ENCODE measurements at regions not wholly inside any gene's neighbourhood (a gene's known extent, or its start where the extent isn't known, plus 50 kb on each side); places are given as distances from the start of the nearest gene placed in this dataset.

- no peak for TF ChIP-seq CTCF (IDR thresholded peaks at IDR 0.05 in 2 of 3, conservative IDR thresholded peaks at IDR 0.05 in 1 of 3; ENCODE audit: borderline replicate concordance in 1 of 3, insufficient read depth in 1 of 3, low read depth in 2 of 3, low read length in 2 of 3)
- TF ChIP-seq MAX (IDR thresholded peaks at IDR 0.05), result no peak
- no peak for TF ChIP-seq YY1 (IDR thresholded peaks at IDR 0.05; ENCODE audit: extremely low read depth, insufficient replicate concordance, low read depth, low read length)
- TF ChIP-seq RAD21 (IDR thresholded peaks at IDR 0.05; ENCODE audit: low read depth), result no peak
- no peak for TF ChIP-seq POLR2A (IDR thresholded peaks at IDR 0.05; ENCODE audit: borderline replicate concordance, extremely low read depth, insufficient read depth, insufficient read length)
- TF ChIP-seq ZFX (IDR thresholded peaks at IDR 0.05), result no peak
- TF ChIP-seq POLR2AphosphoS5 (IDR thresholded peaks at IDR 0.05; ENCODE audit: low read depth, low read length), result no peak
- TF ChIP-seq, protein P1, sequence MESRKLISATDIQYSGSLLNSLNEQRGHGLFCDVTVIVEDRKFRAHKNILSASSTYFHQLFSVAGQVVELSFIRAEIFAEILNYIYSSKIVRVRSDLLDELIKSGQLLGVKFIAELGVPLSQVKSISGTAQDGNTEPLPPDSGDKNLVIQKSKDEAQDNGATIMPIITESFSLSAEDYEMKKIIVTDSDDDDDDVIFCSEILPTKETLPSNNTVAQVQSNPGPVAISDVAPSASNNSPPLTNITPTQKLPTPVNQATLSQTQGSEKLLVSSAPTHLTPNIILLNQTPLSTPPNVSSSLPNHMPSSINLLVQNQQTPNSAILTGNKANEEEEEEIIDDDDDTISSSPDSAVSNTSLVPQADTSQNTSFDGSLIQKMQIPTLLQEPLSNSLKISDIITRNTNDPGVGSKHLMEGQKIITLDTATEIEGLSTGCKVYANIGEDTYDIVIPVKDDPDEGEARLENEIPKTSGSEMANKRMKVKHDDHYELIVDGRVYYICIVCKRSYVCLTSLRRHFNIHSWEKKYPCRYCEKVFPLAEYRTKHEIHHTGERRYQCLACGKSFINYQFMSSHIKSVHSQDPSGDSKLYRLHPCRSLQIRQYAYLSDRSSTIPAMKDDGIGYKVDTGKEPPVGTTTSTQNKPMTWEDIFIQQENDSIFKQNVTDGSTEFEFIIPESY (IDR thresholded peaks at IDR 0.05; ENCODE audit: extremely low read depth, insufficient replicate concordance, low read length), result no peak
- no peak for TF ChIP-seq JUND (IDR thresholded peaks at IDR 0.05)
- TF ChIP-seq SP1 (IDR thresholded peaks at IDR 0.05; ENCODE audit: low read depth), result no peak
- no peak for TF ChIP-seq ZNF274 (IDR thresholded peaks at IDR 0.05; ENCODE audit: low read depth, low read length)
- TF ChIP-seq, protein P2, sequence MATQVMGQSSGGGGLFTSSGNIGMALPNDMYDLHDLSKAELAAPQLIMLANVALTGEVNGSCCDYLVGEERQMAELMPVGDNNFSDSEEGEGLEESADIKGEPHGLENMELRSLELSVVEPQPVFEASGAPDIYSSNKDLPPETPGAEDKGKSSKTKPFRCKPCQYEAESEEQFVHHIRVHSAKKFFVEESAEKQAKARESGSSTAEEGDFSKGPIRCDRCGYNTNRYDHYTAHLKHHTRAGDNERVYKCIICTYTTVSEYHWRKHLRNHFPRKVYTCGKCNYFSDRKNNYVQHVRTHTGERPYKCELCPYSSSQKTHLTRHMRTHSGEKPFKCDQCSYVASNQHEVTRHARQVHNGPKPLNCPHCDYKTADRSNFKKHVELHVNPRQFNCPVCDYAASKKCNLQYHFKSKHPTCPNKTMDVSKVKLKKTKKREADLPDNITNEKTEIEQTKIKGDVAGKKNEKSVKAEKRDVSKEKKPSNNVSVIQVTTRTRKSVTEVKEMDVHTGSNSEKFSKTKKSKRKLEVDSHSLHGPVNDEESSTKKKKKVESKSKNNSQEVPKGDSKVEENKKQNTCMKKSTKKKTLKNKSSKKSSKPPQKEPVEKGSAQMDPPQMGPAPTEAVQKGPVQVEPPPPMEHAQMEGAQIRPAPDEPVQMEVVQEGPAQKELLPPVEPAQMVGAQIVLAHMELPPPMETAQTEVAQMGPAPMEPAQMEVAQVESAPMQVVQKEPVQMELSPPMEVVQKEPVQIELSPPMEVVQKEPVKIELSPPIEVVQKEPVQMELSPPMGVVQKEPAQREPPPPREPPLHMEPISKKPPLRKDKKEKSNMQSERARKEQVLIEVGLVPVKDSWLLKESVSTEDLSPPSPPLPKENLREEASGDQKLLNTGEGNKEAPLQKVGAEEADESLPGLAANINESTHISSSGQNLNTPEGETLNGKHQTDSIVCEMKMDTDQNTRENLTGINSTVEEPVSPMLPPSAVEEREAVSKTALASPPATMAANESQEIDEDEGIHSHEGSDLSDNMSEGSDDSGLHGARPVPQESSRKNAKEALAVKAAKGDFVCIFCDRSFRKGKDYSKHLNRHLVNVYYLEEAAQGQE (IDR thresholded peaks at IDR 0.05; ENCODE audit: low read depth), result no peak
Measured at GRCh38 chr14:56514663-56515371, 64.8 kb upstream of the TMEM260 start.

All from HCT116 (cell line).